ENCODE measurements at regions not wholly inside any gene's neighbourhood (a gene's known extent, or its start where the extent isn't known, plus 50 kb on each side); places are given as distances from the start of the nearest gene placed in this dataset.

GRCh38 chr6:3585320-3585935 is 128.6 kb upstream of the SLC22A23 start:
- Histone ChIP-seq H2AFZ (ENCODE audit: low read length) (no peak overlapping the region), H3K4me2 (ENCODE audit: low read depth, low read length, poor library complexity, severe bottlenecking) (peak overlapping the region; percentile 77)

GRCh38 chr6:3584606-3585005 is 127.8 kb upstream of the SLC22A23 start:
- Histone ChIP-seq H3K4me2 (ENCODE audit: low read depth, low read length, poor library complexity, severe bottlenecking) (peak overlapping the region; percentile 77), H3K36me3 (ENCODE audit: insufficient read depth, low read length) (no peaks in the 10 kb centered on the region), H3K9me3 (ENCODE audit: insufficient read depth, low read depth, low read length) (peaks cover 10% of the 10 kb centered on the region; the same call in 1 of the 2 replicates), H3K4me3 (ENCODE audit: low read length, poor library complexity, severe bottlenecking) (peak overlapping the region; percentile 57), H3F3A (ENCODE audit: low read depth) (peaks cover 4% of the 10 kb centered on the region; the same call in 1 of the 2 replicates), H3K4me1 (ENCODE audit: insufficient read depth, low read length, poor library complexity, severe bottlenecking) (peaks cover 31% of the 10 kb centered on the region), H3K27me3 (ENCODE audit: insufficient read depth, low read length, poor library complexity, severe bottlenecking) (no peaks in the 10 kb centered on the region), H3K9ac (ENCODE audit: low read depth, low read length, poor library complexity, severe bottlenecking) (peak overlapping the region; percentile 46), H3K9me2 (replicated peaks; ENCODE audit: low read depth, low read length) (no peaks in the 10 kb centered on the region), H4K20me1 (ENCODE audit: insufficient read depth, low read length, poor library complexity, severe bottlenecking) (no peaks in the 10 kb centered on the region), H3K79me2 (ENCODE audit: insufficient read depth, low read length) (no peaks in the 10 kb centered on the region), H2AFZ (ENCODE audit: low read length) (no peak overlapping the region)
- TF ChIP-seq CTCF (conservative IDR thresholded peaks at IDR 0.05; ENCODE audit: low read length), result no peak
- no peak for TF ChIP-seq EZH2phosphoT487 (IDR thresholded peaks at IDR 0.05; ENCODE audit: borderline replicate concordance)

More at GRCh38 chr6:3585320-3585935, 128.6 kb upstream of the SLC22A23 start:
- Histone ChIP-seq H3K4me1 (ENCODE audit: insufficient read depth, low read length, poor library complexity, severe bottlenecking) (peaks cover 31% of the 10 kb centered on the region), H3K9me3 (ENCODE audit: insufficient read depth, low read depth, low read length) (peaks cover 10% of the 10 kb centered on the region; the same call in 1 of the 2 replicates), H3K36me3 (ENCODE audit: insufficient read depth, low read length) (no peaks in the 10 kb centered on the region), H3K9ac (ENCODE audit: low read depth, low read length, poor library complexity, severe bottlenecking) (peak overlapping the region; percentile 46), H3K79me2 (ENCODE audit: insufficient read depth, low read length) (no peaks in the 10 kb centered on the region), H4K20me1 (ENCODE audit: insufficient read depth, low read length, poor library complexity, severe bottlenecking) (no peaks in the 10 kb centered on the region), H3F3A (ENCODE audit: low read depth) (peaks cover 4% of the 10 kb centered on the region; the same call in 1 of the 2 replicates), H3K4me3 (ENCODE audit: low read length, poor library complexity, severe bottlenecking) (peak overlapping the region; percentile 57), H3K27me3 (ENCODE audit: insufficient read depth, low read length, poor library complexity, severe bottlenecking) (no peaks in the 10 kb centered on the region), H3K9me2 (replicated peaks; ENCODE audit: low read depth, low read length) (no peaks in the 10 kb centered on the region)
- no peak for TF ChIP-seq EZH2phosphoT487 (IDR thresholded peaks at IDR 0.05; ENCODE audit: borderline replicate concordance)
- TF ChIP-seq CTCF (conservative IDR thresholded peaks at IDR 0.05; ENCODE audit: low read length), result no peak

GRCh38 chr6:3581469-3581868 is 124.6 kb upstream of the SLC22A23 start:
- TF ChIP-seq EZH2phosphoT487 (IDR thresholded peaks at IDR 0.05; ENCODE audit: borderline replicate concordance) (no peak), CTCF (conservative IDR thresholded peaks at IDR 0.05; ENCODE audit: low read length) (no peak)
- Histone ChIP-seq H3F3A (ENCODE audit: low read depth) (peaks cover 4% of the 10 kb centered on the region; the same call in 1 of the 2 replicates), H3K4me2 (ENCODE audit: low read depth, low read length, poor library complexity, severe bottlenecking) (no peak overlapping the region), H3K27me3 (ENCODE audit: insufficient read depth, low read length, poor library complexity, severe bottlenecking) (no peaks in the 10 kb centered on the region), H3K4me3 (ENCODE audit: low read length, poor library complexity, severe bottlenecking) (no peak overlapping the region), H3K9me2 (replicated peaks; ENCODE audit: low read depth, low read length) (no peaks in the 10 kb centered on the region), H3K4me1 (ENCODE audit: insufficient read depth, low read length, poor library complexity, severe bottlenecking) (peaks cover 37% of the 10 kb centered on the region), H3K36me3 (ENCODE audit: insufficient read depth, low read length) (no peaks in the 10 kb centered on the region), H2AFZ (ENCODE audit: low read length) (no peak overlapping the region), H3K9ac (ENCODE audit: low read depth, low read length, poor library complexity, severe bottlenecking) (no peak overlapping the region), H4K20me1 (ENCODE audit: insufficient read depth, low read length, poor library complexity, severe bottlenecking) (no peaks in the 10 kb centered on the region), H3K79me2 (ENCODE audit: insufficient read depth, low read length) (no peaks in the 10 kb centered on the region), H3K9me3 (ENCODE audit: insufficient read depth, low read depth, low read length) (no peaks in the 10 kb centered on the region)
